H1 (cell line): ENCODE measurements at regions not wholly inside any gene's neighbourhood (a gene's known extent, or its start where the extent isn't known, plus 50 kb on each side); places are given as distances from the start of the nearest gene placed in this dataset.

Experiments used
- CHD1 ChIP-seq: IDR thresholded peaks from 2 replicates; pipeline ENCODE4 v1.6.1; 2012; ENCODE audit warnings: low read depth, low read length, improper control_type of control experiment
- SP4 ChIP-seq: IDR thresholded peaks from 2 replicates; pipeline ENCODE4 v1.6.1; 2012; ENCODE audit warnings: low read length, inconsistent platforms
- TF ChIP-seq, protein P1 (sequence below): IDR thresholded peaks from 2 replicates; pipeline ENCODE4 v1.6.1; 2012; ENCODE audit warnings: low read length, inconsistent platforms

DNA sequence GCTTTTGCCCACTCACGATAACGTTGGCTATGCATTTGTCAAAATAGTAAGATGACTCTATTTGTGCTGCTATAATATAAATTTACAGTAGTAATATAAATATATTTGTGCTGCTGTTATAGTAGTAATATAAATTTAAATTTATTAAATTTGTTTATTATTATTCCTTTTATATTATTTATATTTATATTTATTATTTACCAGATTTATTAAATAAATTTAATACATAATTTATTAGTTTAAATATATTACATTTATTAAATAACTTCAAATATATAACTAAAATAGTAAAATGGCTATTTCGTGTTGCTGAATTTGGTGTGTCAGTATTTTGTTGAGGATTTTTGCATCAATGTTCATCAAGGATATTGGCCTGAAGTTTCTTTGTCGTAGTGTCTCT lies 246.5 kb upstream of the FGF16 start (continued):
- TF ChIP-seq, protein P1, sequence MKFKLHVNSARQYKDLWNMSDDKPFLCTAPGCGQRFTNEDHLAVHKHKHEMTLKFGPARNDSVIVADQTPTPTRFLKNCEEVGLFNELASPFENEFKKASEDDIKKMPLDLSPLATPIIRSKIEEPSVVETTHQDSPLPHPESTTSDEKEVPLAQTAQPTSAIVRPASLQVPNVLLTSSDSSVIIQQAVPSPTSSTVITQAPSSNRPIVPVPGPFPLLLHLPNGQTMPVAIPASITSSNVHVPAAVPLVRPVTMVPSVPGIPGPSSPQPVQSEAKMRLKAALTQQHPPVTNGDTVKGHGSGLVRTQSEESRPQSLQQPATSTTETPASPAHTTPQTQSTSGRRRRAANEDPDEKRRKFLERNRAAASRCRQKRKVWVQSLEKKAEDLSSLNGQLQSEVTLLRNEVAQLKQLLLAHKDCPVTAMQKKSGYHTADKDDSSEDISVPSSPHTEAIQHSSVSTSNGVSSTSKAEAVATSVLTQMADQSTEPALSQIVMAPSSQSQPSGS, result no peak
- no peak for TF ChIP-seq SP4
- no peak for TF ChIP-seq CHD1
